HAP-1 (cell line): ENCODE measurements at regions not wholly inside any gene's neighbourhood (a gene's known extent, or its start where the extent isn't known, plus 50 kb on each side); places are given as distances from the start of the nearest gene placed in this dataset.

ENCODE experiments used
- DNase-seq, 2 experiments: peaks; one replicate each; pipeline ENCODE4 v3.0.0-alpha.2; 2016 to 2020; ENCODE audit warnings: low spot score in 2 of 2
- H3K27me3 ChIP-seq: fragments of 250-450 bp; sonication (Bioruptor Pico); 2 replicates; pipeline ENCODE4 v1.5.1; 2020; ENCODE audit warnings: low read depth, mild to moderate bottlenecking, moderate library complexity
- H3K36me3 ChIP-seq: fragments of 250-450 bp; sonication (Bioruptor Pico); replicated peaks from 2 replicates; pipeline ENCODE4 v1.5.1; 2020; ENCODE audit warnings: mild to moderate bottlenecking
- H3K4me1 ChIP-seq: fragments of 250-450 bp; sonication (Bioruptor Pico); 2 replicates; pipeline ENCODE4 v1.5.1; 2020; ENCODE audit warnings: mild to moderate bottlenecking
- H3K4me3 ChIP-seq: fragments of 250-450 bp; sonication (Bioruptor Pico); 2 replicates; pipeline ENCODE4 v1.5.1; 2020; ENCODE audit warnings: mild to moderate bottlenecking, moderate library complexity
- H3K9me3 ChIP-seq: fragments of 250-450 bp; sonication (Bioruptor Pico); 2 replicates; pipeline ENCODE4 v1.5.1; 2020; ENCODE audit warnings: mild to moderate bottlenecking, moderate library complexity
- in situ Hi-C: fragments of 300-500 bp; cut with MboI; formaldehyde crosslinking; loops from 3 replicates; pipeline ENCODE4 v1.14.3; 2020; ENCODE audit warnings: low sequenced_read_pairs, inconsistent platforms, mixed read lengths

DNA sequence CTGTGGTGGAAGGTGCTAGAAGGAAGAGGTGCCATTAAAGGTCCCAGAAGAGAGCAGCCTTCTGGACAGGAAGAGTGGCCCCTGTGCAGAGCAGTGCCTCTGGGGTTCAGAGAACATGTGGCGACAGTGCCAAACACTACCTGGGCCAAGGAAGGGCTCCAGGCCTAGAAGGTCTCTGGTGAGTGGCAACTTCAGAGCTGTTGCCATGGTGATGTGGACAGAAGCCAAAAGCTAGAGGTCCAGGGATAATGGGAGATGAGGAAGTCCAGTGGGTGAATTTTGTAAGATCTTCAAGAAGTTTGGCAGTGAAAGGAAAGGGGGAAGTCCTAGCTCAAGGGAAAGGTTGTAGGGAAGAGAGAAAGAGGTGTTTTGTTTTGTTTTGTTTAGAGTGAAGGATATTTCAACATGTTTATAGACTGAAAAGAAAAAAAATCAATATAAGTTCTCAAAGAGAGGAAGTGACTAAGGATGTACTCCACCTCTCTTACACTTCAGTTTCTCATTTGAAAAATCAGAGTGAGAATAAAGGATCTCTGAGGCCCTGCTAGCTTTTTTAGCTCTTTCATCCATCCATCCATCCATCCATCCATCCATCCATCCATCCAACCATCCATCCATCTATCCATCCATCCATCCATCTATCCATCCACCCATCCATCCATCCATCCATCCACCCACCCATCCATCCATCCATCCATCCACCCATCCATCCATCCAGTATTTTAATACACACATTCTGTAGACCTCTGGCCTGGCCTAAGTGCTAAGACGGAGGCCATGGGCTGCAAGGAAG, 77.1 kb upstream of the DUSP5 start:
- peak in 1 of 2 experiments; percentile 25 for DNase-seq
- no peak overlapping the region for H3K4me3 ChIP-seq
- in situ Hi-C loops, result no loop called here
- no peaks in the 10 kb centered on the region for H3K27me3 ChIP-seq
- H3K9me3 ChIP-seq, result no peaks in the 10 kb centered on the region
- no peaks in the 10 kb centered on the region for H3K4me1 ChIP-seq
- H3K36me3 ChIP-seq, result no peaks in the 10 kb centered on the region

DNA sequence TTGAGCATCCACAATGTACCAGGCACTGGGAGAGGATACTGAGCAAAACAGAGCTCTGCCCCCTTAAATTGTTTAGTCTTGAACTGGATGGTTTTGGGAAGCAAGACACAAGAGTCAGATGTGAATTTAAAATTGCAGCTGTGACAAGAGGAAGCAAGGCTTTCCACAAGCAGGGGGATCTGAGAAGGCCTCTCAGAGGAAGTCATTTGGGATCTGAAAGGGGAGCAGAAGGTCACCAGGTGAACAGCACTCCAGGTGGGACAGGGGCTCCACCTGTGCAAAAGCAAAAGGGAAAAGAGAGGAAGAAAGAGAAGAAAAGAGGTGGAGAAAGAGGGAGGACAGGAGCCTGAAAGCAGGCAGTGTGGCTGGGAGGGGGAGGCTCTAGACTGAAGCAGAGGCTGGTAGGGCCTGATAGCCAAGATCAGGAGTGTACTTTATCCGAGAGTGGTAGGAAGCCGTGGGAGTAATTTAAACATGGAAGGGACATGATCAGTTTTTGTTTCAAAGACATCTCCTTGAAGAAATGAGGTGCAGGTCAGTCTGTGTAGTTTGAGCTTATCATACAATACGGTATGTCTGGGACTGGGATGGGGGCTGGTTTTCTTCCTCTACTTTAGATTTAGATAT, 76.1 kb upstream of the DUSP5 start:
- Histone ChIP-seq H3K36me3 (no peaks in the 10 kb centered on the region), H3K4me3 (no peak overlapping the region), H3K27me3 (no peaks in the 10 kb centered on the region), H3K9me3 (no peaks in the 10 kb centered on the region), H3K4me1 (no peaks in the 10 kb centered on the region)
- in situ Hi-C loops, result no loop called here
- no peak for DNase-seq

DNA sequence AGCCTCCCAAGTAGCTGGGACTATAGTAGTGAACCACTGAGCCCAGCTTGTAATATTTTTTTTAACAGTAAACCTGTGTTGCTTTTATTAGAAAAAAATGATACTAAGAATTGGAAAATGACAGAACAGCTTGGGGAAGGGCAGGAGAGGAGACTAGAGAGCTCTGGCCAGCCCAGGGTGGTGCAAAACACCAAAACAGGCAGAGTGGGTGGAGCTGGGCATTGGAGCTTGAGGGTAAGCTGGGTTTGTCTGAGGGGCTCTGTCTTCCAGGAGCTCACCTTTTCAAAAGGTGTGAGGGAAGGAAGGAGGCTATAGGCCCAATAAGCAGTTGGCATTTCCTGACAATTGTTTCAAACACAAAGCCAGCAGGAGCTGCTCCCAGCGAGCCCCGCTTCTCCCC, 75.2 kb upstream of the DUSP5 start:
- Histone ChIP-seq H3K9me3 (no peaks in the 10 kb centered on the region), H3K27me3 (no peaks in the 10 kb centered on the region), H3K4me3 (no peak overlapping the region), H3K4me1 (no peaks in the 10 kb centered on the region), H3K36me3 (no peaks in the 10 kb centered on the region)
- in situ Hi-C loops, result no loop called here
- DNase-seq, result no peak

DNA sequence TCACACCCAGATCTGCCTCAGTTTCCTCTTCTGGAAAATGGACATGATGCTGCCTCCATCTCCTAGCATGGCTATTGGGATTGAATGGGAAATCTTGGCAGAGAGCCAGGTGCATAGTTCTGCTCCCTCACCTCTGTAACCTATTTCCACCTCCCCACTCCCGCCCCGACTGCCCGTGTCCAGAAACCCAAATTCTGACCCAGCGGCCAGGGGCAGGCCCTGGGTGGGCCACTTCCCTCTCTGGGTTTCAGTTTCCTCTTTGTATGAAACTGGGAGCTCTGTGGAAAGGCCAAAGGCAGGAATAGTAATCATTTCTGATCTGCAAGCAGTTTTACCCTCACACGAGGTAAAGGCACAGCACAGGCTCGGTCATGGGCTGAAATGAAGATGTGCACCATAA, 74.1 kb upstream of the DUSP5 start:
- DNase-seq, result no peak
- no peaks in the 10 kb centered on the region for H3K9me3 ChIP-seq
- in situ Hi-C loops, result no loop called here
- H3K36me3 ChIP-seq, result no peaks in the 10 kb centered on the region
- no peak overlapping the region for H3K4me3 ChIP-seq
- H3K4me1 ChIP-seq, result no peaks in the 10 kb centered on the region
- H3K27me3 ChIP-seq, result no peaks in the 10 kb centered on the region

DNA sequence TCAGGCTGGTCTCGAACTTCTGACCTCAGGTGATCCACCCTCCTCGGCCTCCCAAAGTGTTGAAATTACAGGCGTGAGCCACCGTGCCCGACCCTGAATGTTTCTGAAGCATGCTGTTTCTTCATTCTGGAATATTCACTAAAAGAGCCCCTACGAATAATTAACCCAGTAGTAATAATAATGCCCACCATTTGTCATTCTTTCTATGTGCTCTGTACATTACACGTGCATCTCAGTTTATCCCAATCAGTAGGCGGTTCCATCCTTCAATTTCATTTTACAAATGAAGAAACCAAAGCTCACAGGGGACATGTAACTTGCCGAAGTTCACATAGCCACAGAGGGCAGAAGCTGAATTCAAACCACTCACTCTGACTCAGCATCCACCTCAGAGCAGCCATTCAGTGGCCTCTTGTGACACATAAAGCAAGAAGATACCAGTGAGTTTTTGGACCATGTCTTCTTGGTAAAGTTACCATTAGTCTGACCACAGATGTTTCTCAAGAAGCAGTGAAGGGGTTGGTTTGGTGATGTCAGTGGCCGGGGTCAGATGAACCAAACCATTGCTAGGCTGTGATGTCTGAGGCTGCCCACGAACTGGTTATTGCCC, 71.9 kb upstream of the DUSP5 start:
- no peaks in the 10 kb centered on the region for H3K36me3 ChIP-seq
- DNase-seq, result no peak
- no peaks in the 10 kb centered on the region for H3K9me3 ChIP-seq
- in situ Hi-C loops, result no loop called here
- H3K4me3 ChIP-seq, result no peak overlapping the region
- H3K4me1 ChIP-seq, result no peaks in the 10 kb centered on the region
- no peaks in the 10 kb centered on the region for H3K27me3 ChIP-seq

DNA sequence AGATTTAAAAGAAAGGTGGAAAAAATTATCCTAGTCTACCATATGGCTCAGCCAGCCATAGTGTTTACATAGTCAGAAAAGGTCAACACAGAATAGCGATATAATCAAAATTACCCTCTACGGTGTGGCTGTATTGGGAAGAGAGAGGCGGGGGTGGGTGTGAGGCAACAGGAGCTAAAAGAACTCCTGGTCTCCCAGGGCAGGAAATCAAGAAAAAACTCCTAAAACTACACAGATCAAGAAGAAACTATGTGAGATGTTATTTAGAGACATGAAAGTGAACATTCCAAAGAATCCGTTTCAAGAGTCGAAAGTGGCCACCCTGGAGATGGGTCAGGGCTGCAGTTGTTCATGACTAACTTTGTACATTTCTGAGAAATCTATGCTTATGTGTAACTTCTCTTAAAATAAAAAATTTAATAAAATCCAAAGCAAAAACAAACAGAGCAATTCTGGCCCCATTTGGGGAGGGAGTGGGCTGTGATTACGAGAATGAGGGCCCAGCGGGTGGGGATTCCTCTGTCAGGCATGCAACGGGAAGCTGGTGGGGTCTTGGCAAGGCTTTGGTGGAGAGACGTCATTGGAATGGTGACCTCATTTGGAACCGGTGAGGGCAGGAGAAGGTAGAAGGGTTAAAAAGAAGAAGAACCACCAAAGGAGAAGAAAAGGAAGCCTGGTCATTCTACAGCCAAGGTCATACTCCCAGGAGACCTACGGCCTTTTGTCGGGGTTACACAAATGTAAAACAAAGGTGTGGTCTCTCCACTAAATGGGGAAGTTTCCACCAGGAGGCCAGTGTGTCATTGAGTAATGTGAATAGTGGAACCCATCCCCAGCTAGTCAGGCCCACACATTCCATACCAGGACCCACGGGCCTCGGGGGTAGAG, 71.2 kb upstream of the DUSP5 start:
- in situ Hi-C loops, result no loop called here
- no peaks in the 10 kb centered on the region for H3K27me3 ChIP-seq
- no peak for DNase-seq

DNA sequence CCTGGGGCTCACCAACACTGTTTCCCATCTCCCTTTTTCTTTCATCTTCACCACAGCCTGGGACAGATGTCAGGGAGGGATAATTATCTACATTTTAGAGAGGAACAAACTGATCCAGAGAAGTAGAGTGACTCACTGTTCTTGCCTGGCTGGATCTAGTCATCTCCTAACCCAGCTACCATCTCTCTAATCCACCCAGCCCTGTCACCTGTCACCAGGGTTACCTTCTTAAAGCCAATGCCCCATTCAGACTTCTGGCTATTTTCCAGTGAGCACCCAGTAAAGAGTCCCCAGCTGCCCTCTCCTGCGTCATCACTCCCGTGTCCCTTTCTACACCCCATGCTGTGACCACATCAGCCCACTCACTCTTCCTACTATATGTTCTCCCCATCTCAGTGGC, 68.4 kb upstream of the DUSP5 start:
- DNase-seq, result no peak
- in situ Hi-C loops, result no loop called here
- Histone ChIP-seq H3K4me3 (no peak overlapping the region), H3K27me3 (no peaks in the 10 kb centered on the region), H3K4me1 (no peaks in the 10 kb centered on the region), H3K36me3 (no peaks in the 10 kb centered on the region), H3K9me3 (no peaks in the 10 kb centered on the region)

More for the DNA sequence above, 71.2 kb upstream of the DUSP5 start:
- Histone ChIP-seq H3K4me1 (no peaks in the 10 kb centered on the region), H3K36me3 (no peaks in the 10 kb centered on the region), H3K4me3 (no peak overlapping the region), H3K9me3 (no peaks in the 10 kb centered on the region)

DNA sequence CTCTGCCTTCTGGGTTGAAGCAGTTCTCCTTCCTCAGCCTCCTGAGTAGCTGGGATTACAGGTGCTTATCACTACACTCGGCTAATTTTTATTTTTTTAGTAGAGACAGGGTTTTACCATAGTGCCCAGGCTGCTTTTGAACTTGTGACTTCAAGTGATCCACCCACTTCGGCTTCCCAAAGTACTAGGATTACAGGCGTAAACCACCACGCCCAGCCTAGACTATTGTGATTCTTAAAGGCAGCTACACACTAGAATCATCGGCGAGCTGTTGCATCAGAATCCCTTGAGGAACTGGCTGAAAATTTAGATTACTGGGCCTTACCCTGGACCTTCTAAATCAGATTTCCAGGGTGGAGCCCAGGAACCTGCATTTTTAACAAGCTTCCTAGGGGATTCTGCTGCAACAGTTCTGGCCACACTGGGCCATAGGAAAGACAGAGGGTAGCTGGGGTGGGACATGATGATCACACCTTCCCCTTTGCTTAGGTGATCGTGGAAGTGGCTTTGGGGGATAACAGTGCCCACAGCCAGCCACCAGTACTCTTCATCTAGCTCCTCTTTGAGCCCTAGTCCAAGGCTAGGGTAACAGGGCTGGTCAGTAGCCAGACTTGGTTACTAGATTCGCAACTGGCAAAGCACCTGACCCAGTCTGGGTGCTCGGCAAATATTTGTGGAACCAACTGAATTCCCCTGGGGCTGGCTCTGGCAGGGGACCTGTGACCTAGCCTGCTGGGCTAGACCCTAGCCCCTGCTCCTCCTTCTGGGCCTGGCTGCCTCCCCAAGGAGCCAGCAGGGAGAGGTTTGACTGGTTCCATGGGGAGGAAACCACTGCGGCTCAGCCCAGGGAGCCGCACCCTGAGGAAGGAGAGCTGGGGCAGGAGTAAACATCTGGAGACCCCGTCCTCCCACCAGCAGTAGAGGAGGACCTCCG, 67.1 kb upstream of the DUSP5 start:
- no peak for DNase-seq
- in situ Hi-C loops, result no loop called here
- no peaks in the 10 kb centered on the region for H3K4me1 ChIP-seq
- no peaks in the 10 kb centered on the region for H3K36me3 ChIP-seq
- H3K9me3 ChIP-seq, result no peaks in the 10 kb centered on the region
- no peaks in the 10 kb centered on the region for H3K27me3 ChIP-seq
- H3K4me3 ChIP-seq, result no peak overlapping the region

DNA sequence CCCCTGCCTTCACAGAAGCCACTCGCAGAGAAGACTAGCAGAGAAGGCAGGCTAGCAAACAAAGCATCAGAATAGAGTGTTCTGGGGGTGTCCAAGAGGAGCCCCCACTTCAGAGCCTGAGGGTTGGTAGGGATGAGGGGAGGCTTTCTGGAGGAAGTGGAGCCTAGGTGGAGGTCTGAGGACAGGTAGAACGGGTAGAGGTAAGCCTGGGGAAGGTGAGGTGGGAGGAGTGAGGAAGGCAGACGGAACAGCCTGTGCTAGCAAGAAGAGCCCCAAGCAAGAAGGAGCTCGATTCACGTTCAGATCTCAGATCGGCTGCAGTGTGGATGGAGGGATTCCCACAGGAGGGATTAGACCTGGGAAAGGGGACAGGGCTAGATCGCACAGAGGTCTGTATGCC, 66.0 kb upstream of the DUSP5 start:
- in situ Hi-C loops, result no loop called here
- H3K9me3 ChIP-seq, result no peaks in the 10 kb centered on the region
- no peak for DNase-seq
- no peaks in the 10 kb centered on the region for H3K36me3 ChIP-seq
- no peaks in the 10 kb centered on the region for H3K27me3 ChIP-seq
- no peak overlapping the region for H3K4me3 ChIP-seq
- H3K4me1 ChIP-seq, result no peaks in the 10 kb centered on the region

DNA sequence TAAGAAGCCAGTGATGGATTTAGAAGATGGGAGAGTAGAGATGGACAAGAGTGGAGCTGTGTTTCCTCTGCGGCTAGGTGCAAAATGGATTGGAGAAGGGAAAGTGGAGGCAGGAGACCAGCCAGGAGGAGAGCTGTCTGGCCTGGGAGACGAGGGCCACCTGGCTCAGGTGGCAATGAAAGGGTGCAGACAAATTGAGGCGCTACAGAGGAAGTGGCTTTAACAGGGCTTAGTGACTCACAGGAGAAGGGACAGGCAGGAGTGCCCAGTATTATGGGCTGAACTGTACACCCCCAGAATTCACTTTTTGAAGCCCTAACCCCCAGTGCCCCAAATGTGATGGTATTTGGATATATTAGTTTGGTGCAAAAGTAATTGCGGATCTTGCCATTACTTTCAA, 65.6 kb upstream of the DUSP5 start:
- no peak overlapping the region for H3K4me3 ChIP-seq
- no peaks in the 10 kb centered on the region for H3K4me1 ChIP-seq
- no peaks in the 10 kb centered on the region for H3K36me3 ChIP-seq
- H3K27me3 ChIP-seq, result no peaks in the 10 kb centered on the region
- DNase-seq, result no peak
- in situ Hi-C loops, result no loop called here
- H3K9me3 ChIP-seq, result no peaks in the 10 kb centered on the region

DNA sequence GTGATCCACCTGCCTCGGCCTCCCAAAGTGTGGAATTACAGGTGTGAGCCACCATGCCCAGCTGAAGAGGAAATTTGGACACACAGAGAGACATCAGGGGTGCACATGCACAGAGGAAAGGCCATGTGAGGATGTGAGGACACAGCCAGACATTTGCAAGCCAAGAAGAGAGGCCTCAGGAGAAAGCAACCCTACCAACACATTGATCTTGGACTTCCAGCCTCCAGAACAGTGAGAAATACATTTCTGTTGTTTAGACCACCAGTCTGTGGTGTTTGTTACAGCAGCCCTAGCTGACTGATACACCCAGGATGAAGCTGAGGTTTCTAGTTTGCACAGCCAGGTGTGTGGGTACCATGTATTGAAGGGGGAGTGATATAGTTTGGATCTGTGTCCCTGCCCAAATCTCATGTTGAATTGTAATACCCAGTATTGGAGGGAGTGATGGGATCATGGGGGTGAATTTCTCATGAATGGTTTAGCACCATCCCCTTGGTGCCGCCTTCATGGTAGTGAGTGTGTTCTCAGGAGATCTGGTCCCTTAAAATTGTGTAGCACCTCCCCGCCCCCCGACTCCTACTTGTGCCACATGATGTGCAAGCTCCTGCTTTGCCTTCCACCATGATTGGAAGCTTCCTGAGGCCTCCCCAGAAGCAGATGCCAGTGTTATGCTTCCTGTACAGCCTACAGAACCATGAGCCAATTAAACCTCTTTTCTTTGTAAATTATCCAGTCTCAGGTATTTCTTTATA, 64.7 kb upstream of the DUSP5 start:
- Histone ChIP-seq H3K4me3 (no peak overlapping the region), H3K9me3 (no peaks in the 10 kb centered on the region), H3K4me1 (no peaks in the 10 kb centered on the region), H3K27me3 (no peaks in the 10 kb centered on the region), H3K36me3 (no peaks in the 10 kb centered on the region)
- no peak for DNase-seq
- in situ Hi-C loops, result no loop called here

DNA sequence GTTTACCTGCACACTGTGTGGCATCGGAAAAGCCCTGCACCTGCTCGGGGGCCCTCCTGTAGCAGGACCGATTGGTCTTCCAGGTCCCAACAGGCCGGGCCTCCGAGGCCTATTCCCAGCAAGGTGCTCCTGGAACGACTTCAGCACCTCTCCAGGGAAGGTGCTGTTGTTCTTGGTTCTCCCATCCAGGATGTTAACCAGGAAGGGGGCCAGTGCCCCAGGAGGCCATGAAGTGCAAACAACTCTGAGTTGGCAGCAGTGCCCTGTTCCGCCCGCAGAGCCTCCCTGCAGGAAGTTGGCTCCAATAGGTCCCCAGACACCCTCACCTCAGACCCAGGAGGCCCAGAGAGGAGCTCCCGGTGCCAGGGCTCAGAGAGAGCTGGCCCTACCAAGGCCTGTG, 64.0 kb upstream of the DUSP5 start:
- Histone ChIP-seq H3K4me3 (no peak overlapping the region), H3K4me1 (no peaks in the 10 kb centered on the region), H3K36me3 (no peaks in the 10 kb centered on the region), H3K9me3 (no peaks in the 10 kb centered on the region), H3K27me3 (no peaks in the 10 kb centered on the region)
- no peak for DNase-seq
- in situ Hi-C loops, result no loop called here
